HG03575 (cell line): ENCODE measurements at regions not wholly inside any gene's neighbourhood (a gene's known extent, or its start where the extent isn't known, plus 50 kb on each side); places are given as distances from the start of the nearest gene placed in this dataset.

Source experiments
- ATAC-seq: cut with Tn5 transposase; IDR thresholded peaks from one replicate; pipeline ENCODE4 v1.9.1; 2021; ENCODE audit not compliant: unreplicated experiment, insufficient number of reproducible peaks, low FRiP score; ENCODE audit errors: extremely low read depth

GRCh38 chr3:159635047-159635641 is 353.5 kb upstream of the IL12A start:
- ATAC-seq = no peak

GRCh38 chr3:159637883-159638542 is 350.6 kb upstream of the IL12A start:
- no peak for ATAC-seq

- ATAC-seq = no peak
Measured at GRCh38 chr3:159640225-159640624, 348.4 kb upstream of the IL12A start.

GRCh38 chr3:159643406-159643805 is 345.2 kb upstream of the IL12A start:
- ATAC-seq = no peak

- no peak for ATAC-seq
Measured at GRCh38 chr3:159645874-159646273, 342.8 kb upstream of the IL12A start.

GRCh38 chr3:159649951-159650350 is 338.7 kb upstream of the IL12A start:
- ATAC-seq = no peak

GRCh38 chr3:159650726-159651125 is 337.9 kb upstream of the IL12A start:
- ATAC-seq = no peak

- ATAC-seq = no peak
Measured at GRCh38 chr3:159652452-159652851, 336.2 kb upstream of the IL12A start.

- ATAC-seq = no peak
Measured at GRCh38 chr3:159654183-159655134, 334.2 kb upstream of the IL12A start.

- no peak for ATAC-seq
Measured at GRCh38 chr3:159655202-159655601, 333.4 kb upstream of the IL12A start.

GRCh38 chr3:159657176-159657575 is 331.5 kb upstream of the IL12A start:
- ATAC-seq = no peak

GRCh38 chr3:159657629-159658028 is 331.0 kb upstream of the IL12A start:
- ATAC-seq = no peak

GRCh38 chr3:159660326-159660725 is 328.3 kb upstream of the IL12A start:
- ATAC-seq = no peak

GRCh38 chr3:159660901-159661300 is 327.7 kb upstream of the IL12A start:
- ATAC-seq = no peak

- no peak for ATAC-seq
Measured at GRCh38 chr3:159662549-159662948, 326.1 kb upstream of the IL12A start.

- ATAC-seq = no peak
Measured at GRCh38 chr3:159664006-159664405, 324.6 kb upstream of the IL12A start.

- no peak for ATAC-seq
Measured at GRCh38 chr3:159664653-159665052, 324.0 kb upstream of the IL12A start.

- no peak for ATAC-seq
Measured at GRCh38 chr3:159667261-159667660, 321.4 kb upstream of the IL12A start.

GRCh38 chr3:159668461-159668860 is 320.2 kb upstream of the IL12A start:
- ATAC-seq = no peak

GRCh38 chr3:159668990-159669476 is 319.6 kb upstream of the IL12A start:
- no peak for ATAC-seq
